ENCODE measurements at regions not wholly inside any gene's neighbourhood (a gene's known extent, or its start where the extent isn't known, plus 50 kb on each side); places are given as distances from the start of the nearest gene placed in this dataset.

DNA sequence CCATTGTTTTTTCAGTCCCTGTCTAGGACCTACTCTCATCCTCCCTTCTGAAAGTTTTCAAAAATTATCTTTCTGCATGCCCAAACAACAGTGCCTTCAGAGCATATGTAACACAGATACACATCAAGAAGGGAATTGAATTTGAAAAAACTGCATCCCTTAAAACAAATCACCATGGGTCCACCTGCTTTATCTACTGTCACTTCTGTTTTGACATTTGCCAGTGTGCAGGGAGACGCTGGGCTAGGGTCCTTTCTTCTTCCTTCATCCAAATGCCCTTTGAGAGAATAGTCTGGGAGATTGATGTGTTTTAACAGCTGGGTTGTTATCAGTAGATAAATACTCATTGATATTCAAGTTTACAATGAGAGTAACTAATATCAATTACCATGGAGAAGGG, 1630.1 kb downstream of the MAT2B start:
- no peaks in the 10 kb centered on the region for H3K36me3 ChIP-seq
- no peaks in the 10 kb centered on the region for H3K9me3 ChIP-seq (ENCODE audit: low read depth)
- no peak for DNase-seq (ENCODE audit: low read depth in 1 of 2, low spot score in 1 of 2)
- H3K4me3 ChIP-seq, result no peak overlapping the region
- no peak for TF ChIP-seq CTCF (IDR thresholded peaks at IDR 0.05; ENCODE audit: low read depth, low read length)
- no peaks in the 10 kb centered on the region for H3K27me3 ChIP-seq
- peak overlapping the region; percentile 55 for H3K27ac ChIP-seq
- peaks cover 33% of the 10 kb centered on the region for H3K4me1 ChIP-seq (ENCODE audit: low read depth)

DNA sequence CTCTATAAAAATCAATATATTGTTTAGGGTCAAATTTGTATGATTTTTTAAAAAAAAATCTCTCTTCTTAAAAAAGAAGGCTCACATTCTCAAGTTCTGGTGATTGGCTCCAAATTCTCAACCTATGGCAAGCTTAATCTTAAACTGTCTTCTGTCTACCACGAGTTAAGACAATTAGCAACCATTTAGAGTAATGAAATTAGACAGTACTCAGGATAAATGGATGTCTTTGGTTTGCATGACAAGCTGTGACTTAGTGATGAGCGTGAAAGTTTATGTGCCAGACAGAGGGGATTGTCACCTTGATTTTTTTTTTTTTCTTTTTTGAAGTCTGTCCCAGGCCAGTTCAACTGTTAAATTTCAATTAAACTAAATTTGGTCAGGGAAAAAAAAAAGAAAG, 1632.3 kb downstream of the MAT2B start:
- H3K4me3 ChIP-seq, result no peak overlapping the region
- no peak for TF ChIP-seq CTCF (IDR thresholded peaks at IDR 0.05; ENCODE audit: low read depth, low read length)
- H3K36me3 ChIP-seq, result no peaks in the 10 kb centered on the region
- DNase-seq (ENCODE audit: low read depth in 1 of 2, low spot score in 1 of 2), result no peak
- no peaks in the 10 kb centered on the region for H3K9me3 ChIP-seq (ENCODE audit: low read depth)
- H3K27me3 ChIP-seq, result no peaks in the 10 kb centered on the region
- H3K27ac ChIP-seq, result no peak overlapping the region
- H3K4me1 ChIP-seq (ENCODE audit: low read depth), result peaks cover 33% of the 10 kb centered on the region

DNA sequence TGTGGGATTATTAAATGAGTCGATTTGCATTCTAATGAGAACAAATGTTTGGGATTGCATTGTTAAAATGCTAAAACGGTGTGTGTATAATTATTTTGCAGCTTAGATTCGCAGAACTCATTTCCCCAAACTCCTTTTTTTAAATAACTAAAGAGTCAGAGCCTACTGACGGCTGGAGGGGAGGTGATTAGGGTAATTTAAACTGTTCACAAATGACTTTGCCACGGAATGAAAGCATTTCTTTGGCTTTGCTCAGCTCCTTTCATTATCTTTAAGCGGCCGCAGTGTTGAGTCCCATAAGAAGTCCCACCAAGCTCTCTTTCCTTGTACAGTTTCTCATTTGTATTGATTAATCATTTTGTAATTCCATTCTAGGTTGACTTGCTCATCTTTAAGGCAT, 1632.8 kb downstream of the MAT2B start:
- Histone ChIP-seq H3K27me3 (no peaks in the 10 kb centered on the region), H3K4me1 (ENCODE audit: low read depth) (peaks cover 35% of the 10 kb centered on the region), H3K36me3 (no peaks in the 10 kb centered on the region), H3K9me3 (ENCODE audit: low read depth) (no peaks in the 10 kb centered on the region), H3K4me3 (no peak overlapping the region), H3K27ac (peak overlapping the region; percentile 53)
- peak in 1 of 2 donors; percentile 45 for DNase-seq (ENCODE audit: low read depth in 1 of 2, low spot score in 1 of 2)
- no peak for TF ChIP-seq CTCF (IDR thresholded peaks at IDR 0.05; ENCODE audit: low read depth, low read length)

DNA sequence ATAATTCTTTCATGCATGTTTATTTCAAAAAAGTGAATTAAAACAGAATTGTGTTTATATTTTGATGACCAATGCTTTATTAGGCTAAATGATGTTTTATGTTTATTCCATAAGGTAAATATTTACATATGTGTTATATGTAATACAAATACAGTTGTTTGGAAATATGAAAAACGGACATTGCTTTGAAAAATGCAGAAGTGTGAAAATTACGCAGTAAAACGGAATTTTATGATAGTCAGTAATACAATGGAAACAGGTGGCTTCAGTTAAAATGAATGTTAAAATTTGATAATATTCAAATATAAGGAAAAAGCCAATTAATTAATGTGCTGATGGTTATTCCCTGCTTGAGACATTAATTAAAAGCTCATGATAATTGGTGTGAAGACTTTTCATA, 1633.8 kb downstream of the MAT2B start:
- no peak for TF ChIP-seq CTCF (IDR thresholded peaks at IDR 0.05; ENCODE audit: low read depth, low read length)
- Histone ChIP-seq H3K27ac (no peak overlapping the region), H3K4me1 (ENCODE audit: low read depth) (peaks cover 46% of the 10 kb centered on the region)

DNA sequence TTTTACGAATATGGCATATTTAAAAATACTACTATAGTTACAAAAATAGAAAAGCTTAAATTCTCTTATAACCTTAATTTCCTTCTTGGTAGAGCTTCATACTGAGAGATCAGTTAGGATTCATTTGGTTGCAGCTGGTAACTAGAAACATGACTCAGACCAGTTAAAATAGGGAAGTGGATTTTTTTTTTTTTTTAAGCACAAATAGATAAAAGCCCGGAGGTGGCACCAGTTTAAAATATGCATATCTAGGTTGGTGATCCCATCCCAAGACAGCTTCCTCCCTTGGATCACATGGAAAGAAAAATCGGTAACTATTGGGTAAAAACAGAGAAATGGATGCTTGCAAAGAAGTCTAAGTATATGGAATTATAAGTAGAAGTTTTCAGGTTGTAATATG, 1634.3 kb downstream of the MAT2B start:
- Histone ChIP-seq H3K27ac (no peak overlapping the region), H3K9me3 (ENCODE audit: low read depth) (no peaks in the 10 kb centered on the region), H3K4me1 (ENCODE audit: low read depth) (peaks cover 48% of the 10 kb centered on the region), H3K36me3 (no peaks in the 10 kb centered on the region), H3K4me3 (no peak overlapping the region), H3K27me3 (no peaks in the 10 kb centered on the region)
- no peak for DNase-seq (ENCODE audit: low read depth in 1 of 2, low spot score in 1 of 2)
- no peak for TF ChIP-seq CTCF (IDR thresholded peaks at IDR 0.05; ENCODE audit: low read depth, low read length)

More for the DNA sequence above, 1633.8 kb downstream of the MAT2B start:
- no peak for DNase-seq (ENCODE audit: low read depth in 1 of 2, low spot score in 1 of 2)
- Histone ChIP-seq H3K9me3 (ENCODE audit: low read depth) (no peaks in the 10 kb centered on the region), H3K36me3 (no peaks in the 10 kb centered on the region), H3K27me3 (no peaks in the 10 kb centered on the region), H3K4me3 (no peak overlapping the region)

DNA sequence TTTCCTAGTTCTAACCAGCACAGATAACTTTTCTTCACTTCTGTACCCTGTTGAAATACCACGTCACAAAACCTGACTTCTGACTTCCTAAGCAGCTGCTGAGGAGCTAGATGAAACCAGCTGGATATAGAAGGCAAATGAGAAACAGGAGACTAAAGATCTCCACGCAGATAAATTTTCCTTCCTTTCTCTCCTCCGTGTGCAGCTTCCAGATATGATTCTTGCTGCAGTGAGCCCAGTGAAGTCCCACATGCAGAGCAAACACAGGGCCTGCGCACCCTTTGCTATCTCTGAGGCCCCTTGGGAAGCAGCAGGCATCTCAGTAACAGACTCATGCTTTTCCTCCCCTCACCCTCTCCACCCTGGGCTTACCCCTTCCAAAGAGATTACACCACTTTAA, 1638.3 kb downstream of the MAT2B start:
- TF ChIP-seq CTCF (IDR thresholded peaks at IDR 0.05; ENCODE audit: low read depth, low read length), result no peak
- H3K4me3 ChIP-seq, result no peak overlapping the region
- peaks cover 23% of the 10 kb centered on the region for H3K4me1 ChIP-seq (ENCODE audit: low read depth)
- no peaks in the 10 kb centered on the region for H3K9me3 ChIP-seq (ENCODE audit: low read depth)
- no peaks in the 10 kb centered on the region for H3K36me3 ChIP-seq
- peak overlapping the region; percentile 72 for H3K27ac ChIP-seq
- H3K27me3 ChIP-seq, result no peaks in the 10 kb centered on the region
- peak in 1 of 2 donors; percentile 29 for DNase-seq (ENCODE audit: low read depth in 1 of 2, low spot score in 1 of 2)

Data from cardiac muscle cell (in vitro differentiated cells and primary cell).